HL-60 (cell line): ENCODE measurements at regions not wholly inside any gene's neighbourhood (a gene's known extent, or its start where the extent isn't known, plus 50 kb on each side); places are given as distances from the start of the nearest gene placed in this dataset.

Experiments
- GABPA ChIP-seq: IDR thresholded peaks from 2 replicates; pipeline ENCODE4 v1.6.1; 2012; ENCODE audit warnings: low read depth
- POLR2AphosphoS5 ChIP-seq: IDR thresholded peaks from 2 replicates; pipeline ENCODE4 v1.6.1; 2012; ENCODE audit warnings: low read depth
- TF ChIP-seq, protein P1 (sequence below): IDR thresholded peaks from one replicate; pipeline ENCODE4 v1.5.1; 2011; ENCODE audit warnings: low read length, control low read depth, inconsistent platforms; ENCODE audit not compliant: insufficient read depth
- TF ChIP-seq, protein P2 (sequence below): IDR thresholded peaks from 2 replicates; pipeline ENCODE4 v1.6.1; 2012; ENCODE audit warnings: low read depth; ENCODE audit not compliant: insufficient replicate concordance

DNA sequence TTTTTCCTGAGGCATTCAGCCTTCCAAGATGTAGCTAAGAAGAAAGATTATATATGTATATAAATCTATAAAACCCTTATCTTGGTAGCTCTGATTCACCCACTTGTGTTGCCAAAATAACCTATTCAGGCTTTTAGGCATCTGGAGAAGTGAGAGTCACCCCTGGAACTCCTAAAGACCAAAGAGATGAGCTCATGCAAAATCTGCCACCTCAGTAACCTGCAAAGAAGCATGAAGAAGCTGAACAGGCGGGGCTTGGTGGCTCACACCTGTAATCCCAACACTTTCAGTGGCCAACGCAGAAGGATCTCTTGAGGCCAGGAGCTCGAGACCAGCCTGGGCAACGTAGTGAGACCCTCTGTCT is 393.7 kb downstream of the FOXO1 start:
- TF ChIP-seq, protein P1, sequence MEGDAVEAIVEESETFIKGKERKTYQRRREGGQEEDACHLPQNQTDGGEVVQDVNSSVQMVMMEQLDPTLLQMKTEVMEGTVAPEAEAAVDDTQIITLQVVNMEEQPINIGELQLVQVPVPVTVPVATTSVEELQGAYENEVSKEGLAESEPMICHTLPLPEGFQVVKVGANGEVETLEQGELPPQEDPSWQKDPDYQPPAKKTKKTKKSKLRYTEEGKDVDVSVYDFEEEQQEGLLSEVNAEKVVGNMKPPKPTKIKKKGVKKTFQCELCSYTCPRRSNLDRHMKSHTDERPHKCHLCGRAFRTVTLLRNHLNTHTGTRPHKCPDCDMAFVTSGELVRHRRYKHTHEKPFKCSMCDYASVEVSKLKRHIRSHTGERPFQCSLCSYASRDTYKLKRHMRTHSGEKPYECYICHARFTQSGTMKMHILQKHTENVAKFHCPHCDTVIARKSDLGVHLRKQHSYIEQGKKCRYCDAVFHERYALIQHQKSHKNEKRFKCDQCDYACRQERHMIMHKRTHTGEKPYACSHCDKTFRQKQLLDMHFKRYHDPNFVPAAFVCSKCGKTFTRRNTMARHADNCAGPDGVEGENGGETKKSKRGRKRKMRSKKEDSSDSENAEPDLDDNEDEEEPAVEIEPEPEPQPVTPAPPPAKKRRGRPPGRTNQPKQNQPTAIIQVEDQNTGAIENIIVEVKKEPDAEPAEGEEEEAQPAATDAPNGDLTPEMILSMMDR: no peak
- TF ChIP-seq POLR2AphosphoS5 (no peak), GABPA (no peak)
- TF ChIP-seq, protein P2, sequence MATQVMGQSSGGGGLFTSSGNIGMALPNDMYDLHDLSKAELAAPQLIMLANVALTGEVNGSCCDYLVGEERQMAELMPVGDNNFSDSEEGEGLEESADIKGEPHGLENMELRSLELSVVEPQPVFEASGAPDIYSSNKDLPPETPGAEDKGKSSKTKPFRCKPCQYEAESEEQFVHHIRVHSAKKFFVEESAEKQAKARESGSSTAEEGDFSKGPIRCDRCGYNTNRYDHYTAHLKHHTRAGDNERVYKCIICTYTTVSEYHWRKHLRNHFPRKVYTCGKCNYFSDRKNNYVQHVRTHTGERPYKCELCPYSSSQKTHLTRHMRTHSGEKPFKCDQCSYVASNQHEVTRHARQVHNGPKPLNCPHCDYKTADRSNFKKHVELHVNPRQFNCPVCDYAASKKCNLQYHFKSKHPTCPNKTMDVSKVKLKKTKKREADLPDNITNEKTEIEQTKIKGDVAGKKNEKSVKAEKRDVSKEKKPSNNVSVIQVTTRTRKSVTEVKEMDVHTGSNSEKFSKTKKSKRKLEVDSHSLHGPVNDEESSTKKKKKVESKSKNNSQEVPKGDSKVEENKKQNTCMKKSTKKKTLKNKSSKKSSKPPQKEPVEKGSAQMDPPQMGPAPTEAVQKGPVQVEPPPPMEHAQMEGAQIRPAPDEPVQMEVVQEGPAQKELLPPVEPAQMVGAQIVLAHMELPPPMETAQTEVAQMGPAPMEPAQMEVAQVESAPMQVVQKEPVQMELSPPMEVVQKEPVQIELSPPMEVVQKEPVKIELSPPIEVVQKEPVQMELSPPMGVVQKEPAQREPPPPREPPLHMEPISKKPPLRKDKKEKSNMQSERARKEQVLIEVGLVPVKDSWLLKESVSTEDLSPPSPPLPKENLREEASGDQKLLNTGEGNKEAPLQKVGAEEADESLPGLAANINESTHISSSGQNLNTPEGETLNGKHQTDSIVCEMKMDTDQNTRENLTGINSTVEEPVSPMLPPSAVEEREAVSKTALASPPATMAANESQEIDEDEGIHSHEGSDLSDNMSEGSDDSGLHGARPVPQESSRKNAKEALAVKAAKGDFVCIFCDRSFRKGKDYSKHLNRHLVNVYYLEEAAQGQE: no peak
